Sigmoid colon (tissue), 6 donors: ENCODE measurements at regions not wholly inside any gene's neighbourhood (a gene's known extent, or its start where the extent isn't known, plus 50 kb on each side); places are given as distances from the start of the nearest gene placed in this dataset.
A peak's percentile ranks its signal among the peaks of the same experiment; 100 is the strongest.

Experiments used
- DNase-seq: peaks from one replicate; pipeline ENCODE4 v3.0.0-alpha.2; 2019
- H3K27ac ChIP-seq, 4 donors: fragments of 200-600 bp; sonication (generic); one replicate each; pipeline ENCODE4 v1.5.1; 2016 to 2019; ENCODE audit warnings: mild to moderate bottlenecking in 1 of 4
- H3K27me3 ChIP-seq, 3 donors: fragments of 200-600 bp; sonication (generic); one replicate each; pipeline ENCODE4 v1.5.1; 2019; ENCODE audit warnings: mild to moderate bottlenecking in 1 of 3
- H3K36me3 ChIP-seq, 4 donors: fragments of 200-600 bp; sonication (generic); one replicate each; pipeline ENCODE4 v1.5.1; 2016 to 2019
- H3K4me1 ChIP-seq, 4 donors: fragments of 200-600 bp; sonication (generic); one replicate each; pipeline ENCODE4 v1.5.1; 2017 to 2019
- H3K4me3 ChIP-seq, 4 donors: fragments of 200-600 bp; sonication (generic); one replicate each; pipeline ENCODE4 v1.5.1; 2017 to 2019; ENCODE audit warnings: mild to moderate bottlenecking in 2 of 4, moderate library complexity in 1 of 4
- H3K9me3 ChIP-seq, 4 donors: fragments of 200-600 bp in 3 of 4; sonication (generic) in 3 of 4; one replicate each; pipeline versions ENCODE4 v1.5.1 to v1.6.1; 2013 to 2019
- EP300 ChIP-seq, 4 donors: sonication (generic); formaldehyde crosslinking; IDR thresholded peaks; one replicate each; pipeline ENCODE4 v1.6.1; 2017; ENCODE audit warnings: antibody characterized with exemption in 4 of 4
- POLR2A ChIP-seq, 2 donors: fragments of 450-650 bp; IDR thresholded peaks; one replicate each; pipeline ENCODE4 v1.6.1; 2016; ENCODE audit warnings: antibody characterized with exemption in 2 of 2, mild to moderate bottlenecking in 2 of 2, moderate library complexity in 2 of 2
- POLR2AphosphoS5 ChIP-seq, 4 donors: sonication (generic); formaldehyde crosslinking; IDR thresholded peaks; one replicate each; pipeline ENCODE4 v1.6.1; 2017; ENCODE audit warnings: antibody characterized with exemption in 4 of 4
- WGBS, 2 donors: extraction: QIAGEN DNeasy Blood & Tissue Kit; methylation state at CpG; one replicate each; pipeline ENCODE4 v1.1.7; 2013; 5-methylcytosine and 5-hydroxymethylcytosine counted together
- intact Hi-C: fragments of 100-400 bp; cut with DNase I; formaldehyde crosslinking; loops from one replicate; pipeline ENCODE4 v1.15.1; 2023
- TF ChIP-seq, protein P1 (sequence below), 4 experiments: fragments of 450-650 bp in 3 of 4; fragments of 200-600 bp in 1 of 4; IDR thresholded peaks; one replicate each; pipeline ENCODE4 v1.5.1; 2016 to 2019; ENCODE audit warnings: antibody characterized with exemption in 4 of 4, mild to moderate bottlenecking in 3 of 4, moderate library complexity in 2 of 4
- donor health status: healthy with polysubstance abuse.
- donor health status: healthy.

GRCh38 chr6:109263873-109264700 lies 118.2 kb downstream of the CD164 start:
- TF ChIP-seq EP300 (IDR thresholded peaks at IDR 0.05) (no peak), POLR2A (IDR thresholded peaks at IDR 0.05) (no peak), POLR2AphosphoS5 (IDR thresholded peaks at IDR 0.05) (no peak)
- TF ChIP-seq, protein P1, sequence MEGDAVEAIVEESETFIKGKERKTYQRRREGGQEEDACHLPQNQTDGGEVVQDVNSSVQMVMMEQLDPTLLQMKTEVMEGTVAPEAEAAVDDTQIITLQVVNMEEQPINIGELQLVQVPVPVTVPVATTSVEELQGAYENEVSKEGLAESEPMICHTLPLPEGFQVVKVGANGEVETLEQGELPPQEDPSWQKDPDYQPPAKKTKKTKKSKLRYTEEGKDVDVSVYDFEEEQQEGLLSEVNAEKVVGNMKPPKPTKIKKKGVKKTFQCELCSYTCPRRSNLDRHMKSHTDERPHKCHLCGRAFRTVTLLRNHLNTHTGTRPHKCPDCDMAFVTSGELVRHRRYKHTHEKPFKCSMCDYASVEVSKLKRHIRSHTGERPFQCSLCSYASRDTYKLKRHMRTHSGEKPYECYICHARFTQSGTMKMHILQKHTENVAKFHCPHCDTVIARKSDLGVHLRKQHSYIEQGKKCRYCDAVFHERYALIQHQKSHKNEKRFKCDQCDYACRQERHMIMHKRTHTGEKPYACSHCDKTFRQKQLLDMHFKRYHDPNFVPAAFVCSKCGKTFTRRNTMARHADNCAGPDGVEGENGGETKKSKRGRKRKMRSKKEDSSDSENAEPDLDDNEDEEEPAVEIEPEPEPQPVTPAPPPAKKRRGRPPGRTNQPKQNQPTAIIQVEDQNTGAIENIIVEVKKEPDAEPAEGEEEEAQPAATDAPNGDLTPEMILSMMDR (IDR thresholded peaks at IDR 0.05) = no peak
- 90 to 98% methylated on average over 3 of the region's 3 CpGs for WGBS, 2 donors

DNA sequence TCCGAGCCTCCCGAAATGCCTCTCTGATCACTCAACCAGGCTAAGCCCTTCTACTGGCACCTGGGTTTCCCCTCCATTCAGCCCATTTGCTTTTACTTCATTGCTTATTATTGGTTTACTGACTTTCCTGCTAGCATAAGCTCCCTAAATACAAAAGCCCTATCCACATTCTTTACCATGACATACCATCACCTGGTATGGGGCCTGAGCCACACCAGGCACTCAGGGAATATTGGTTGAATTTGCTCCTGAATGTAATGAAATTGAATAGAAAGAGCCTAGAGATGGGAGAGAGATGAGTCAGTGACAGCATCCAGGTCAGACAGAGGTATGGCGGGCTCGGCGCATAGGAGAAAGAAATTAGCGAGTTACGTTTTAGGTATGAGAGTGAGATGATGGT lies 120.0 kb downstream of the CD164 start:
- no peaks in the 10 kb centered on the region for H3K9me3 ChIP-seq
- H3K36me3 ChIP-seq = no peaks in the 10 kb centered on the region
- DNase-seq = no peak
- H3K27ac ChIP-seq = peak overlapping the region in 2 of 4 donors; percentile 35 to 42
- 89 to 96% methylated on average over 7 of the region's 7 CpGs for WGBS, 2 donors
- H3K4me3 ChIP-seq = no peak overlapping the region
- H3K4me1 ChIP-seq = peaks cover 0 to 24% (median 15%) of the 10 kb centered on the region in 4 donors
- intact Hi-C loops = no loop called here
- TF ChIP-seq, protein P1 (IDR thresholded peaks at IDR 0.05) = no peak
- no peak for TF ChIP-seq EP300 (IDR thresholded peaks at IDR 0.05)
- no peaks in the 10 kb centered on the region for H3K27me3 ChIP-seq

More at GRCh38 chr6:109263873-109264700, 118.2 kb downstream of the CD164 start:
- Histone ChIP-seq H3K27me3 (no peaks in the 10 kb centered on the region), H3K27ac (no peak overlapping the region), H3K4me1 (peaks cover 0 to 24% (median 15%) of the 10 kb centered on the region in 4 donors), H3K4me3 (no peak overlapping the region), H3K9me3 (peaks cover 0 to 2% (median 0%) of the 10 kb centered on the region in 4 donors), H3K36me3 (no peaks in the 10 kb centered on the region)
- no peak for DNase-seq
- intact Hi-C loops = no loop called here

DNA sequence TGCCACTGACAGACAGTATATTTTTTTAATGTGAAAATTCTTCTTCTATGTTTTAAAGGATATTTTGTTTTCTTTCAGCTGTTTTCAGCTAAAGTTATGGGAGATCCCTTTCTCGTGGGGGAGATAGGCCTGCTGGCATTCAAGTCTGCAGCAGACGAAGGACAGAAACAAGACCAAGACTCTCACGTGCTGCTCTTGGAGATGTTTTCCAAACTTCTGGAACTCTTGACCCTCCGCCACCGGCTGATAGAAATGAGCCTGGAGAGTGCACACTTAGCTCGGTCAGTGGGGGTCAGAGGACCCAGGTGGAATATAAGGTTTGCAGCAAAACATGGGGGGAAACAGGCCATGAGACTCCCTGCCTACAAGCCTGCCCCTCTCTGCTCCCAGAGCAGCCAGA lies 120.5 kb downstream of the CD164 start:
- H3K9me3 ChIP-seq = no peaks in the 10 kb centered on the region
- no peaks in the 10 kb centered on the region for H3K27me3 ChIP-seq
- 80 to 95% methylated on average over 6 of the region's 6 CpGs for WGBS, 2 donors
- no peak for DNase-seq
- H3K4me3 ChIP-seq = no peak overlapping the region
- H3K36me3 ChIP-seq = no peaks in the 10 kb centered on the region
- H3K4me1 ChIP-seq = peaks cover 0 to 24% (median 15%) of the 10 kb centered on the region in 4 donors
- intact Hi-C loops = no loop called here
- H3K27ac ChIP-seq = peak overlapping the region in 2 of 4 donors; percentile 35 to 42
- TF ChIP-seq, protein P1 (IDR thresholded peaks at IDR 0.05) = no peak
- TF ChIP-seq EP300 (IDR thresholded peaks at IDR 0.05) (no peak), POLR2AphosphoS5 (IDR thresholded peaks at IDR 0.05) (no peak), POLR2A (IDR thresholded peaks at IDR 0.05) (no peak)

DNA sequence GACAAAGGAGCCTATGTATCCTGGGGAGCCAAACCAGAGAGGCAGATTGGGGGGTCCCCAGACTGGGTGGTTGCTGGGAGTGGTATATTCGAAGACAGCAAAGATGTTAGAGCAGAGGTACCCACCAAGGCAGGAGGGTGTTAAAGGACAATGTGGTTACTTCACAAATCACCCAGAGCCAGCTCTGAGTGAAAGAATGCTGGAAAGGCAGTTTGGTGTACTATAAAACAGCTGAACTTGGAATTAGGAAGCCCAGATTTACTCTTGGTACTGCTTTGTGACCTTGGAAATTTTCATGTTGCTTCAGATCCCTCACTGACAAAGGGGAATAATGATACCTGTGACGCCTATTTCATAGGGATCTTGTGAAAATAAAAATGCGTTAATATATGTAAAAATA lies 121.6 kb downstream of the CD164 start:
- intact Hi-C loops = no loop called here
- Histone ChIP-seq H3K36me3 (no peaks in the 10 kb centered on the region), H3K27me3 (no peaks in the 10 kb centered on the region), H3K27ac (no peak overlapping the region), H3K4me1 (peaks cover 0 to 31% (median 15%) of the 10 kb centered on the region in 4 donors), H3K9me3 (no peaks in the 10 kb centered on the region), H3K4me3 (no peak overlapping the region)
- DNase-seq = no peak
- TF ChIP-seq POLR2A (IDR thresholded peaks at IDR 0.05) (no peak), EP300 (IDR thresholded peaks at IDR 0.05) (no peak), POLR2AphosphoS5 (IDR thresholded peaks at IDR 0.05) (no peak)
- TF ChIP-seq, protein P1 (IDR thresholded peaks at IDR 0.05) = no peak
- WGBS, 2 donors = 93 to 94% methylated on average over 3 of the region's 3 CpGs
